ENCODE measurements at regions not wholly inside any gene's neighbourhood (a gene's known extent, or its start where the extent isn't known, plus 50 kb on each side); places are given as distances from the start of the nearest gene placed in this dataset.

DNA sequence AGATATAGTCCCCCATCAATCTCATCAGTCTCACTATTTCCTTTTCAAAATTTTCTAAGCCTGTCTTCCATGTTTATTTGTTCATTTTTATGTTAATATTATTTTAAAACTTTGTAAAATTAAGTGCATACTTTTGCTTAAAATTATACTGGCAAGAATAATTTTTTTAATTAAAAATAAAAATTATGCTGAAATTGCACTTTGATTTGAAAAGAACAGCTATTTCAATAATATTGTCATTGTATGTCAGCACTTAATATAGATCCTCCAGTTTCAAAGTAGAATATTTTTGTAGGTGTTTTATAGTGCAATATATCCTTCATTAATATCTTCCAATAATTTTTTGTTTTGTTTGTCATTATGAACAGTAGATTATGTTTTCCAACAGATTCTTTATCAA is 99.0 kb upstream of the MAGI2 start:
- H3K27me3 ChIP-seq = peaks cover 0 to 6% (median 0%) of the 10 kb centered on the region in 4 donors
- TF ChIP-seq CTCF (IDR thresholded peaks at IDR 0.05) = no peak
- FAIRE-seq (no peak), DNase-seq (no peak), ATAC-seq (no peak)
- no peak overlapping the region for H3K4me3 ChIP-seq
- H3K36me3 ChIP-seq = no peaks in the 10 kb centered on the region
- intact Hi-C loops (cut with DNase I) = no loop called here
- no peak overlapping the region for H3K27ac ChIP-seq
- no peaks in the 10 kb centered on the region for H3K9me3 ChIP-seq
- H3K4me1 ChIP-seq = no peaks in the 10 kb centered on the region

GRCh38 chr7:79548727-79549126 is 95.3 kb upstream of the MAGI2 start:
- ATAC-seq = no peak
- H3K27ac ChIP-seq = no peak overlapping the region
- 31 to 37% methylated on average over 3 of the region's 3 CpGs for WGBS, 2 donors
- H3K4me1 ChIP-seq = no peaks in the 10 kb centered on the region
- H3K27me3 ChIP-seq = peaks cover 0 to 6% (median 0%) of the 10 kb centered on the region in 4 donors
- intact Hi-C loops (cut with DNase I) = no loop called here
- H3K9me3 ChIP-seq = no peaks in the 10 kb centered on the region
- no peak for TF ChIP-seq CTCF (IDR thresholded peaks at IDR 0.05)
- H3K36me3 ChIP-seq = no peaks in the 10 kb centered on the region
- DNase-seq = no peak
- no peak overlapping the region for H3K4me3 ChIP-seq
- FAIRE-seq = no peak

GRCh38 chr7:79547132-79547531 is 93.7 kb upstream of the MAGI2 start:
- no peak for FAIRE-seq

GRCh38 chr7:79540592-79540991 is 87.1 kb upstream of the MAGI2 start:
- no peak for ATAC-seq
- no peaks in the 10 kb centered on the region for H3K27me3 ChIP-seq
- no peak for TF ChIP-seq CTCF (IDR thresholded peaks at IDR 0.05)
- no peaks in the 10 kb centered on the region for H3K4me1 ChIP-seq
- 43 to 63% methylated on average over 1 of the region's 1 CpG for WGBS, 2 donors
- H3K9me3 ChIP-seq = no peaks in the 10 kb centered on the region
- H3K36me3 ChIP-seq = no peaks in the 10 kb centered on the region
- FAIRE-seq = no peak
- no peak overlapping the region for H3K4me3 ChIP-seq
- intact Hi-C loops (cut with DNase I) = no loop called here
- DNase-seq = no peak
- no peak overlapping the region for H3K27ac ChIP-seq

More at GRCh38 chr7:79547132-79547531, 93.7 kb upstream of the MAGI2 start:
- H3K4me3 ChIP-seq = no peak overlapping the region
- WGBS, 2 donors = 66 to 67% methylated on average over 2 of the region's 2 CpGs
- H3K27me3 ChIP-seq = peaks cover 0 to 3% (median 0%) of the 10 kb centered on the region in 4 donors
- H3K27ac ChIP-seq = no peak overlapping the region
- ATAC-seq (no peak), DNase-seq (no peak)
- no peak for TF ChIP-seq CTCF (IDR thresholded peaks at IDR 0.05)
- H3K9me3 ChIP-seq = no peaks in the 10 kb centered on the region
- H3K4me1 ChIP-seq = no peaks in the 10 kb centered on the region
- intact Hi-C loops (cut with DNase I) = no loop called here
- no peaks in the 10 kb centered on the region for H3K36me3 ChIP-seq

GRCh38 chr7:79534128-79534527 is 80.7 kb upstream of the MAGI2 start:
- no peak overlapping the region for H3K4me3 ChIP-seq
- H3K4me1 ChIP-seq = no peaks in the 10 kb centered on the region
- intact Hi-C loops (cut with DNase I) = no loop called here
- ATAC-seq (no peak), FAIRE-seq (no peak), DNase-seq (no peak)
- H3K9me3 ChIP-seq = no peaks in the 10 kb centered on the region
- H3K27ac ChIP-seq = no peak overlapping the region
- H3K27me3 ChIP-seq = no peaks in the 10 kb centered on the region
- no peak for TF ChIP-seq CTCF (IDR thresholded peaks at IDR 0.05)
- 16 to 19% methylated on average over 1 of the region's 1 CpG for WGBS, 2 donors
- H3K36me3 ChIP-seq = no peaks in the 10 kb centered on the region

Data from pancreas (tissue), 10 donors.